SIG-M5 (cell line): ENCODE measurements at regions not wholly inside any gene's neighbourhood (a gene's known extent, or its start where the extent isn't known, plus 50 kb on each side); places are given as distances from the start of the nearest gene placed in this dataset.

Source experiments
- DNase-seq: peaks from one replicate; lab custom pipeline; 2025; lab: John Stamatoyannopoulos, UW

DNA sequence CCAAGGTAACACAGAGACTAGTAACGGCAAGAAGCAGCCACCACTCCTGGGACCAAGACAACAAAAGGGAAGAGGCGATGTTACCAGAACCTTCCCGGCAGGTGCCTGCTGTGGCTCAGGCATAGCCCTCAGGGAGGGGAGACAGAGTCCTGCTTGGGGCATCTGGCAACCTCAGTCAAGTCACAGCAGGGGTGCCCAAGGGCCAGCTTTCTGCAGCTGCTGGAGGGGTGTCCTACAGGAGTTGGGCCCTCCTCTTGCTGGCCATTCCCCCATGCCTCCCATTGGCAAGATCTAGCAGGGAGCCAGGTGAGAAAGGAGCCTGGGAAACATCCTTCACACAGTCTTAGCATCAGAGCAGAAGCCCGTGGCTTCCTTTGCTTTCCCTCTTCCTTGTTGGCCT is 197.3 kb upstream of the IL12A start:
- DNase-seq, result no peak

- no peak for DNase-seq
Measured at GRCh38 chr3:159792070-159792469, 196.6 kb upstream of the IL12A start.

GRCh38 chr3:159795042-159795441 is 193.6 kb upstream of the IL12A start:
- DNase-seq, result no peak

GRCh38 chr3:159795681-159796175 is 192.9 kb upstream of the IL12A start:
- DNase-seq, result no peak

DNA sequence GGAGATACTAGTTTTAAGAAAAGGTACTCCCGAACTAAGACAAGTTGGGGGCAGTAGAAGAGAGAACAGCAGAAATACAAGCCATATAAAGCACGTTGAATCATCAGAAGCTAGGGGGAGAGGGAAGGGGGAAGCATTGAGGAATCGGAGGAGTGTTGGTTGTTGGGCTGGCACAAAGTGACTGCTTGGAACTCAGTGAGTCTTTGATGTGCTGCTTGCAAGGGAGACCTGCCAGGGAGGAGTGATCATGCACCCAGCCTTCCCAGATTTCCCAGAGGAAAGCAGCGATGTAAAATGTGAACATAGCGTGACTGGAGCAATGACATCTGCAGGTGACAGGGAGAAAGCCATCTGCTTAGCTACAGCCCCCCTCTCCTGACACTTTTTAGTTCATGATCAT is 192.4 kb upstream of the IL12A start:
- DNase-seq, result no peak

DNA sequence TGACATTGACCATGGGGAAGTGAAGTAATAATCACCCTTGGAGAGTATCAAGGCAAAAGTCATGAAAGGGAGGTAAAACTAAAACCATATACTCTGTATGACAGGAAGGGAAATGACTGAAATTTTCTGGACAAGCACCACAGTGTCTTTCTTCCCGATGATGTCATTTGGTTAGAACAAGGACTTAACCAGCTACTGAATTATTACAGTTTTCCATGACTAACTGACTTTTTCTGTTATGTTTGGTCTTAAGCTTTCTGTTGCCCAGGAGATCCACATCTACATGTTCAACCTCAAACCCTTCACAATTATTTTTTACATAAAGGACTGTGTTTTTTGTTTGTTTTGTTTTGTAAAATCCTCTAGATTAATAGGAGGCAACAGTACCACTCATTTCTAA is 191.9 kb upstream of the IL12A start:
- DNase-seq, result no peak

GRCh38 chr3:159797771-159798170 is 190.9 kb upstream of the IL12A start:
- no peak for DNase-seq

- DNase-seq, result no peak
Measured at GRCh38 chr3:159798951-159799350, 189.7 kb upstream of the IL12A start.

DNA sequence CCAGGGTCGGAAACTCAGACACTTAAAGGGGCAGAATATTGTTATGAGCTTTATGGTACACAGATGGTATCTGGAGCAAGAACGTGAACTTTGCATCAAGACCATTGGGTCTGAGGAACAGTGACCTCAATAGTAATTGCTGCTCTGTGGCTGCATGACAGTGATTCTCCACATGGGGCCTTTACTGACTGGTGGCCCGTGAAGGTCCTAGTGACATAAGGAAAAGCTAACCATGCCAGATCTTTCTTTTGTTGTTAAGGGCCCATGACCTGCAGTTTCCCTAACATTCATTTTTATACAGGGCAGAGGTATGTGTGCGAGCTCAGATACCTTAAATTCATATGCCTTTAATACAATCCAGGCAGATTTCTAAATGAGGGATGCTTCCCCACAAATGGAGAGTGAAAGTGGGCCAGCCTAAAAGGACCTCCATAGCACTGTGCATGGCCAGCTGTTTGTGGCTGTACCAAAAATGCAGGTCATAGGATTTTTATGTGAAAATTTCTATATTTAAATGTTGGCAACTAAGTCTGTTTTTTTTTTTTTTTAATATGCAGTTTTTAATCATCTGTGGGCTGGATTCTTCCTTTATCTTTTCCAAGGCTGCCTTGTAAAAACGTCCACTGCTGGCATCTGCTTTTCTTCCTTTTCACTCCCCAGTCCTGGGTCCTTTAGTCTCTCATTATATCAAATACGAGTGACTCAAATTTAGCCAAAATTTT is 188.0 kb upstream of the IL12A start:
- no peak for DNase-seq

- no peak for DNase-seq
Measured at GRCh38 chr3:159802864-159803263, 185.8 kb upstream of the IL12A start.

GRCh38 chr3:159803459-159803858 is 185.2 kb upstream of the IL12A start:
- DNase-seq, result no peak

GRCh38 chr3:159804726-159805410 is 183.8 kb upstream of the IL12A start:
- DNase-seq, result no peak

DNA sequence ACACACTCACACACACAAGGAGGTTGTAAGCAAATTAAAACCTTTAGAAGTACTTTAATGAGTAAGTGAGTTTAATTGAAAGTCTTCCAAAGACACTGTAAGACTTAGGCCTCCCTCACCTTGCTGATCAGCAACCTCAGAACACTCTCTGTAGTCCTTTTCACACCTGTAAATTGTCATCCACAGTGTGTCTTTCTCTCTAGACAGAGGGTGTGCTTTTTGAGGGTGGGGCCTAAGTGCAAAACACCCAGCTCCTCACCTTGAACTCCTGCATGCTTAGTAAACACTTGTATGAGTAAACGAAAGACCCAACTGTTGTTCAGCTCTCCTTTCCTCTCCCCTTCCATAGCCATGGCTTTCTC is 183.2 kb upstream of the IL12A start:
- no peak for DNase-seq

GRCh38 chr3:159806412-159806811 is 182.2 kb upstream of the IL12A start:
- no peak for DNase-seq

DNA sequence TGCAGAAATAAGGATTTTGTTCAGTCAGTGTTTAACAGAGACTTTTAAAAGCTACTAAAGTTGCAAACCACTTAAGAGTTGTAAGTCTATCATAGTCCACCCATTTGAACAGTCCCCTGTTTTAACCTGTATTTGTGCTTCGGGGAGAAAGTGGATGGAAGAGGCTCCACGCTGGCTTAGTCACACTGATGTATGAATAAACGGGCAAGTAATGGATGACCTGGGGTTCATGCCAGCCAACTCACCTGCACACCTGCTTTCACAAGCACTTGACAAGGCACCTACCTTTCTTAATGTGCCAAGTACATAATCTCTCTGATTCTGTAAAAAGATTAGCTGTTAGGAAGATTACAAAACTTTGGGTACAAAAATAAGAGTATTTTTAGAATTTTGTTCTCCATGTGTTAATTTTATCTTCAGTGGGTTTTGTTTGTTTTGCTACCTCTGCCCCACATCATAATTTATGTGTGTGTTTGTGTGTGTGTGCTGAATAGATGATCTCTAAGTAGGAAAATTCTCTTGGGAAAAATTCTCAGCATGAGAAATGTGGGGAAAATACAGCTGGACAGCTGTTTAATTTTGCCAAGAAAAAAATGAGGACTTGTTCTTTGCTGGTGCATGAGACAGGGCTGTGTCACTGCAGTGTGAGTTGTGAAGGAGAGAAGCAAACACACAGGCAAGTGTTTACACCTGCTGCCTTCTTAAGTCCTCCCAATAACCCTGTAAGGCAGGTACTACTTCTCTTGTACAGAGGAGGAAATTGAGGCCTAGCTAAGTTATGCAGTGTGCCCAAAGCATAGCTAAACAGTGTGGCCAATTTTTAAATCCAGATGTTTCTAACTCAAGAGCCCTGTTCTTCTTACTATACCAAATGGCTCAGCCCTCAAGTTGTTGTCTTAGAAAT is 181.2 kb upstream of the IL12A start:
- DNase-seq, result no peak

GRCh38 chr3:159813822-159814531 is 174.7 kb upstream of the IL12A start:
- no peak for DNase-seq

- no peak for DNase-seq
Measured at GRCh38 chr3:159816512-159816911, 172.1 kb upstream of the IL12A start.

DNA sequence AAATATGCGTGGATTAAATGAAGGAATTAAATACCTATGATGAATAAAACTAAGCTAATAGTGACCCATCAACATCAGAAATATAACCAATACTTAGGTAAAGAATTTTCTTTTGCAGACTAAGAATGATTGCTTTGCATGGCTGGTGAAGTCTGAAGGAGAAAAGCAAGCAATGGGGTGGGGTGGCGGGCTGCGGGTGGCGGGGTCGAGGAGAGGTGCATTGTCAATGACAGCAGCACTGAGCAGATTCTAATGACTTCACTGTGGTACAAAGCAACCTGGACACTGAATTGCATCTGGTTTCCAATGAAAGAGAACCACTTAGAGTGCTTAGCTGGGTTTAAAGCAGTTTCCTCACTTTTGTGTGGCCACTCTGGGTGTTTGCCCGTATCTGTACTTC is 171.5 kb upstream of the IL12A start:
- DNase-seq, result no peak

GRCh38 chr3:159817571-159817970 is 171.1 kb upstream of the IL12A start:
- DNase-seq, result no peak

DNA sequence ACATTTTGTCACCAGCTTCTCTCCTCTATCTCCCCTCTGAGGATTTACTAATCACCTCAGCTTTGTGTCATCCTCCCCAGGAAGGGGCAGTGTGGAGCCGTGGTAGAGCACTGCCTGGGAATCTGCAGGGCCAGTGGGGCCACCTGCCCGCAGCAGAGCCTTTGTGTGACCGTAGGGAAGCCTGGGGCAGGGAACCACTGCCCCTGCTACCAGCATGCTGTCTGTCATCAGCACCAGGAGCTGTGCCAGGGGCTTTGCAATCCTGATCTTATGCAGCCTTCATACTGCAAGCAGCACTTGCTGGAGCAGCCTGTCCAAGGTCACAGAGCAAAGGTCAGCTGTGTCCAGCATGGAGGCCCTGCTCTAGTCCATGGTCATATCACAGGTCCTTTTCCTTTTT is 170.2 kb upstream of the IL12A start:
- no peak for DNase-seq

- DNase-seq, result no peak
Measured at GRCh38 chr3:159818997-159819500, 169.6 kb upstream of the IL12A start.

DNA sequence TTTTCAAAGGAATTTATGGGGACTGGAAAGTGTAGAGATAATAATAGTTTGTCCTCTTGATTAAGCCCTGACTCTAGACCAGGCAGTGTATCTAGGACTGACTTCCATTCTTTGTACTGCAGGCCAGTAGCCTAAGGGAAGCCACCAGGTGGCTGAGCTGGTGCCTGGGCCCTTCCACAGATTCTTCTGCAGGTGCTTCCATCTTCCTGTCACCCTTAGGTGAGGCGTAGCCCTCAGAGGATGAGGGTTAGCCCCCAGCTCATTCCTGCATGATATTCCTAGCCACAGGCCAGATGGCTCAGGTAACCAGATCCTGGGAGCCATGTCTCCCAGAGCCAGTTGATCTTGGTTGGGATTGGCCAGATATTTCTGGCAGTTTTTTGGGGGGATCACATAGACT is 169.0 kb upstream of the IL12A start:
- no peak for DNase-seq
